WTC11 (cell line): ENCODE measurements at regions not wholly inside any gene's neighbourhood (a gene's known extent, or its start where the extent isn't known, plus 50 kb on each side); places are given as distances from the start of the nearest gene placed in this dataset.

Source experiments
- ATAC-seq: fragments of 200-7000 bp; cut with Tn5 transposase; 2 replicates; pipeline ENCODE4 v1.10.0; 2021; ENCODE audit warnings: mild to moderate bottlenecking, moderate library complexity
- CTCF ChIA-PET: fragments of 300-600 bp; sonication (Branson Sonifier 250); formaldehyde crosslinking; loops from one replicate; lab custom pipeline; 2021; ENCODE audit warnings: antibody characterized with exemption; lab: Charles Lee
- POLR2A ChIA-PET: fragments of 350-600 bp; sonication (Branson Sonifier 250); formaldehyde crosslinking; loops from one replicate; lab custom pipeline; 2021; ENCODE audit warnings: antibody characterized with exemption; lab: Charles Lee
- DNase-seq: peaks from one replicate; pipeline ENCODE4 v3.0.0; 2021; ENCODE audit warnings: low spot score
- H3K27ac Mint-ChIP-seq: 2 replicates; pipeline ENCODE4 v1.8.0; 2021; ENCODE audit warnings: mixed read lengths
- H3K27me3 Mint-ChIP-seq: 2 replicates; pipeline ENCODE4 v1.8.0; 2021; ENCODE audit warnings: low read depth, mild to moderate bottlenecking, moderate library complexity, mixed read lengths
- H3K36me3 Mint-ChIP-seq: 2 replicates; pipeline ENCODE4 v1.8.0; 2021; ENCODE audit warnings: mixed read lengths
- H3K4me1 Mint-ChIP-seq: 2 replicates; pipeline ENCODE4 v1.8.0; 2022; ENCODE audit warnings: mixed read lengths
- H3K4me3 Mint-ChIP-seq: 2 replicates; pipeline ENCODE4 v1.8.0; 2021; ENCODE audit warnings: mild to moderate bottlenecking, moderate library complexity, mixed read lengths
- H3K9me3 Mint-ChIP-seq: 2 replicates; pipeline ENCODE4 v1.8.0; 2021; ENCODE audit warnings: mixed read lengths
- ARID4B ChIP-seq: sonication (generic); formaldehyde crosslinking; IDR thresholded peaks from 2 replicates; pipeline ENCODE4 v1.8.0; 2023; ENCODE audit warnings: missing genetic modification reagents, mild to moderate bottlenecking, borderline replicate concordance
- FOXP1 ChIP-seq: sonication (generic); formaldehyde crosslinking; IDR thresholded peaks from 2 replicates; pipeline ENCODE4 v1.8.0; 2022; ENCODE audit warnings: missing genetic modification reagents, mild to moderate bottlenecking, moderate library complexity, borderline replicate concordance
- GRHL2 ChIP-seq: fragments of 250-450 bp; sonication (Bioruptor Pico); IDR thresholded peaks from 2 replicates; pipeline ENCODE4 v1.8.0; 2022; ENCODE audit warnings: mild to moderate bottlenecking, moderate library complexity; ENCODE audit not compliant: insufficient replicate concordance, severe bottlenecking
- GTF2I ChIP-seq: fragments of 250-450 bp; sonication (Bioruptor Pico); conservative IDR thresholded peaks from 2 replicates; pipeline ENCODE4 v1.4.0; 2021; ENCODE audit warnings: mild to moderate bottlenecking
- JAZF1 ChIP-seq: fragments of 250-450 bp; sonication (Bioruptor Pico); IDR thresholded peaks from 2 replicates; pipeline ENCODE4 v1.9.0; 2021; ENCODE audit warnings: moderate library complexity, mild to moderate bottlenecking, inconsistent platforms
- JUN ChIP-seq: sonication (generic); formaldehyde crosslinking; IDR thresholded peaks from 2 replicates; pipeline ENCODE4 v1.8.0; 2023; ENCODE audit warnings: mild to moderate bottlenecking, missing genetic modification reagents
- MAX ChIP-seq: sonication (generic); formaldehyde crosslinking; IDR thresholded peaks from 2 replicates; pipeline ENCODE4 v1.8.0; 2022; ENCODE audit warnings: mild to moderate bottlenecking, missing genetic modification reagents
- NFYB ChIP-seq: sonication (generic); formaldehyde crosslinking; conservative IDR thresholded peaks from 2 replicates; pipeline ENCODE4 v1.8.0; 2022; ENCODE audit warnings: low read depth, missing genetic modification reagents
- RELA ChIP-seq: sonication (generic); formaldehyde crosslinking; IDR thresholded peaks from 2 replicates; pipeline ENCODE4 v1.8.1; 2022; ENCODE audit warnings: missing genetic modification reagents, mild to moderate bottlenecking, borderline replicate concordance
- USF1 ChIP-seq: sonication (generic); formaldehyde crosslinking; IDR thresholded peaks from 2 replicates; pipeline ENCODE4 v1.8.0; 2022; ENCODE audit warnings: mild to moderate bottlenecking, missing genetic modification reagents
- USF2 ChIP-seq: sonication (generic); formaldehyde crosslinking; IDR thresholded peaks from 2 replicates; pipeline ENCODE4 v1.8.1; 2023; ENCODE audit warnings: mild to moderate bottlenecking, missing genetic modification reagents, moderate library complexity
- ZNF121 ChIP-seq: sonication (generic); formaldehyde crosslinking; IDR thresholded peaks from 2 replicates; pipeline ENCODE4 v1.8.0; 2023; ENCODE audit warnings: missing genetic modification reagents
- ZNF425 ChIP-seq: fragments of 250-450 bp; sonication (Bioruptor Pico); conservative IDR thresholded peaks from 2 replicates; pipeline ENCODE4 v1.9.0; 2021; ENCODE audit warnings: mild to moderate bottlenecking
- ZNF512 ChIP-seq: sonication (generic); formaldehyde crosslinking; IDR thresholded peaks from 2 replicates; pipeline ENCODE4 v1.8.1; 2022; ENCODE audit warnings: missing genetic modification reagents, borderline replicate concordance
- TF ChIP-seq, protein P1 (sequence below): sonication (generic); formaldehyde crosslinking; conservative IDR thresholded peaks from 2 replicates; pipeline ENCODE4 v1.8.1; 2022; ENCODE audit warnings: mild to moderate bottlenecking, missing genetic modification reagents
- TF ChIP-seq, protein P2 (sequence below): fragments of 250-450 bp; sonication (Bioruptor Pico); IDR thresholded peaks from 2 replicates; pipeline ENCODE4 v2.1.2; 2022; ENCODE audit warnings: mild to moderate bottlenecking, moderate library complexity
- TF ChIP-seq, protein P3 (sequence below): sonication (generic); formaldehyde crosslinking; IDR thresholded peaks from 2 replicates; pipeline ENCODE4 v1.8.0; 2022; ENCODE audit warnings: mild to moderate bottlenecking, missing genetic modification reagents
- TF ChIP-seq, protein P4 (sequence below): sonication (generic); formaldehyde crosslinking; IDR thresholded peaks from 2 replicates; pipeline ENCODE4 v1.8.1; 2023; ENCODE audit warnings: mild to moderate bottlenecking, missing genetic modification reagents

GRCh38 chr13:76637641-76638141 is 248.5 kb downstream of the KCTD12 start (continued):
- TF ChIP-seq ARID4B (CRISPR knock-in tag) = no peak
- TF ChIP-seq USF2 (CRISPR knock-in tag) = no peak
- no peak for TF ChIP-seq USF1 (CRISPR knock-in tag)
- TF ChIP-seq NFYB = no peak
- TF ChIP-seq GTF2I (CRISPR knock-in tag) = no peak
- TF ChIP-seq, all 79 proteins: peak for 0

- no peak for ATAC-seq
- Mint-ChIP-seq H3K4me3 (no peak overlapping the region), H3K36me3 (no peaks in the 10 kb centered on the region), H3K27me3 (no peaks in the 10 kb centered on the region), H3K4me1 (peaks cover 13% of the 10 kb centered on the region), H3K27ac (no peak overlapping the region), H3K9me3 (no peaks in the 10 kb centered on the region)
- TF ChIP-seq, protein P1, sequence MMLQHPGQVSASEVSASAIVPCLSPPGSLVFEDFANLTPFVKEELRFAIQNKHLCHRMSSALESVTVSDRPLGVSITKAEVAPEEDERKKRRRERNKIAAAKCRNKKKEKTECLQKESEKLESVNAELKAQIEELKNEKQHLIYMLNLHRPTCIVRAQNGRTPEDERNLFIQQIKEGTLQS = no peak
- TF ChIP-seq JUN = no peak
- TF ChIP-seq FOXP1 (CRISPR knock-in tag) = no peak
- TF ChIP-seq ZNF121 (CRISPR knock-in tag) = no peak
- TF ChIP-seq, protein P2, sequence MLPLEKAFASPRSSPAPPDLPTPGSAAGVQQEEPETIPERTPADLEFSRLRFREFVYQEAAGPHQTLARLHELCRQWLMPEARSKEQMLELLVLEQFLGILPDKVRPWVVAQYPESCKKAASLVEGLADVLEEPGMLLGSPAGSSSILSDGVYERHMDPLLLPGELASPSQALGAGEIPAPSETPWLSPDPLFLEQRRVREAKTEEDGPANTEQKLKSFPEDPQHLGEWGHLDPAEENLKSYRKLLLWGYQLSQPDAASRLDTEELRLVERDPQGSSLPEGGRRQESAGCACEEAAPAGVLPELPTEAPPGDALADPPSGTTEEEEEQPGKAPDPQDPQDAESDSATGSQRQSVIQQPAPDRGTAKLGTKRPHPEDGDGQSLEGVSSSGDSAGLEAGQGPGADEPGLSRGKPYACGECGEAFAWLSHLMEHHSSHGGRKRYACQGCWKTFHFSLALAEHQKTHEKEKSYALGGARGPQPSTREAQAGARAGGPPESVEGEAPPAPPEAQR (CRISPR knock-in tag) = no peak
- TF ChIP-seq, protein P3, sequence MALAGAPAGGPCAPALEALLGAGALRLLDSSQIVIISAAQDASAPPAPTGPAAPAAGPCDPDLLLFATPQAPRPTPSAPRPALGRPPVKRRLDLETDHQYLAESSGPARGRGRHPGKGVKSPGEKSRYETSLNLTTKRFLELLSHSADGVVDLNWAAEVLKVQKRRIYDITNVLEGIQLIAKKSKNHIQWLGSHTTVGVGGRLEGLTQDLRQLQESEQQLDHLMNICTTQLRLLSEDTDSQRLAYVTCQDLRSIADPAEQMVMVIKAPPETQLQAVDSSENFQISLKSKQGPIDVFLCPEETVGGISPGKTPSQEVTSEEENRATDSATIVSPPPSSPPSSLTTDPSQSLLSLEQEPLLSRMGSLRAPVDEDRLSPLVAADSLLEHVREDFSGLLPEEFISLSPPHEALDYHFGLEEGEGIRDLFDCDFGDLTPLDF (CRISPR knock-in tag) = no peak
- no peak for TF ChIP-seq GRHL2 (CRISPR knock-in tag)
- TF ChIP-seq NFYB = no peak
- TF ChIP-seq MAX (CRISPR knock-in tag) = no peak
- TF ChIP-seq JAZF1 (CRISPR knock-in tag) = no peak
- TF ChIP-seq RELA = no peak
- TF ChIP-seq ZNF425 (CRISPR knock-in tag) = no peak
- TF ChIP-seq, protein P4, sequence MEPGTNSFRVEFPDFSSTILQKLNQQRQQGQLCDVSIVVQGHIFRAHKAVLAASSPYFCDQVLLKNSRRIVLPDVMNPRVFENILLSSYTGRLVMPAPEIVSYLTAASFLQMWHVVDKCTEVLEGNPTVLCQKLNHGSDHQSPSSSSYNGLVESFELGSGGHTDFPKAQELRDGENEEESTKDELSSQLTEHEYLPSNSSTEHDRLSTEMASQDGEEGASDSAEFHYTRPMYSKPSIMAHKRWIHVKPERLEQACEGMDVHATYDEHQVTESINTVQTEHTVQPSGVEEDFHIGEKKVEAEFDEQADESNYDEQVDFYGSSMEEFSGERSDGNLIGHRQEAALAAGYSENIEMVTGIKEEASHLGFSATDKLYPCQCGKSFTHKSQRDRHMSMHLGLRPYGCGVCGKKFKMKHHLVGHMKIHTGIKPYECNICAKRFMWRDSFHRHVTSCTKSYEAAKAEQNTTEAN = no peak
- TF ChIP-seq ZNF512 (CRISPR knock-in tag) = no peak
- POLR2A ChIA-PET = no interaction called here
- no peak for DNase-seq
- CTCF ChIA-PET = no interaction called here
Observed at GRCh38 chr13:76636829-76637228, 249.4 kb downstream of the KCTD12 start.
